ENCODE measurements at regions not wholly inside any gene's neighbourhood (a gene's known extent, or its start where the extent isn't known, plus 50 kb on each side); places are given as distances from the start of the nearest gene placed in this dataset.

GRCh38 chr21:35645991-35646390 is 414.3 kb downstream of the SETD4 start:
- DNase-seq (ENCODE audit: low read depth), result no peak

DNA sequence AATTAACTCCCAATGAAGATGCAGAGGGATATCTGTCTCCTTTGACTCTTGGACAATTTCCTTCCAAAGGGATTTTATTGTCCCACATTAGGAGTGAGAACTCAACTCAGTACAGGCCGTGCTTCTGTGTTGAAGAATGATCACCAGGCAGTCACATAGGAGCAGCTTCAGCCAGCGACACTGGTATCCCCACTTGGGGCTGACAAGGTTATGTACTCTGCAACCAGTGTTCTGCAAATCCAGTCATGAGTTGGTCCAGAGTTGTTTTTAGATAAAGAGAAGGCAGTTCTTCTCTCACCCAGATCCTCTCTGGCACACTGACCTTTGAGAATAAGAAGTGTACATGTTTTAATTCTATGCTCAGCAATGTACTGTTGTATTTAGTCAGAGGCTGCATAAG is 415.8 kb downstream of the SETD4 start:
- no peak for DNase-seq (ENCODE audit: low read depth)

DNA sequence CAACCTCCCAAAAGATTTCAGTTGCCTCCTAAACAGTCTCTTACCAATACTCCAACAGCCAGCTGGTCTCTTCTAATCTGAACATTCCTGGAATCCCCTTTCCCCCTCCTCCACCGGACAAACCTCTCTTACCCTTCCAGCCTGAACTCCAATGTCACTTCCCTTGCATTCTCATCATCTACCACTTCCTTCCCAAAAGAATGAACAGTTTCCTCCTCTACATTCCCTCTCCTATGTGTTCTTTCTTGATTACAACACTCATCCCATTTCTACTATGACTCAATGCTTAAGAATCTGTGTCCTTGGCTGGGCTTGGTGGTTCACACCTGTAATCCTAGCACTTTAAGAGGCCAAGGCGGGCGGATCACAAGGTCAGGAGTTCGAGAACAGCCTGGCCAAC is 417.1 kb downstream of the SETD4 start:
- DNase-seq (ENCODE audit: low read depth), result no peak

GRCh38 chr21:35641271-35642016 is 418.9 kb downstream of the SETD4 start:
- no peak for DNase-seq (ENCODE audit: low read depth)

- DNase-seq (ENCODE audit: low read depth), result no peak
Observed at GRCh38 chr21:35637431-35637830, 422.9 kb downstream of the SETD4 start.

- DNase-seq (ENCODE audit: low read depth), result no peak
Observed at GRCh38 chr21:35635994-35636393, 424.3 kb downstream of the SETD4 start.

GRCh38 chr21:35635261-35635660 is 425.1 kb downstream of the SETD4 start:
- DNase-seq (ENCODE audit: low read depth), result peak; percentile 94

- no peak for DNase-seq (ENCODE audit: low read depth)
Observed at GRCh38 chr21:35633501-35633900, 426.8 kb downstream of the SETD4 start.

- no peak for DNase-seq (ENCODE audit: low read depth)
Observed at GRCh38 chr21:35632711-35633110, 427.6 kb downstream of the SETD4 start.

- no peak for DNase-seq (ENCODE audit: low read depth)
Observed at GRCh38 chr21:35628316-35628715, 432.0 kb downstream of the SETD4 start.

GRCh38 chr21:35627462-35627861 is 432.9 kb downstream of the SETD4 start:
- DNase-seq (ENCODE audit: low read depth), result no peak

GRCh38 chr21:35625576-35625975 is 434.8 kb downstream of the SETD4 start:
- no peak for DNase-seq (ENCODE audit: low read depth)

- DNase-seq (ENCODE audit: low read depth), result no peak
Observed at GRCh38 chr21:35624901-35625300, 435.4 kb downstream of the SETD4 start.

DNA sequence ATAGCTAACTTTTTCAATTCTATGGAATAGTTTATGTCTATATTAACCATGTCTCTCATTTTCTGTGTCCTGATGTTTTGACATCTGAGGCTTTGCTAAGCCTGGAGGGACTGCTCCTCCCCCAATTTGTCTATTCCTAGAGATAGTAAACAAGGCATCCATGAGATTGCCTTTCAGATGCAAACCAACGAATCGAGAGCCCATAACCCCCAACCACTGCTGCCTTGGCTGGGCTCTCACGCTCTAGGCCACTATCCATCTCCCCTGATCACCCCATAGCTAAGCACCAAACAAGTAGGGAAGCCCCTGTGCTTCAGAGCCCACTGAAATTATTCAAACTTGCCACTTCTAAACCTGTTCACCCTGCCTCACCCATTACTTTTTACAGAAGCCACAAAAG is 437.7 kb downstream of the SETD4 start:
- DNase-seq (ENCODE audit: low read depth), result no peak

DNA sequence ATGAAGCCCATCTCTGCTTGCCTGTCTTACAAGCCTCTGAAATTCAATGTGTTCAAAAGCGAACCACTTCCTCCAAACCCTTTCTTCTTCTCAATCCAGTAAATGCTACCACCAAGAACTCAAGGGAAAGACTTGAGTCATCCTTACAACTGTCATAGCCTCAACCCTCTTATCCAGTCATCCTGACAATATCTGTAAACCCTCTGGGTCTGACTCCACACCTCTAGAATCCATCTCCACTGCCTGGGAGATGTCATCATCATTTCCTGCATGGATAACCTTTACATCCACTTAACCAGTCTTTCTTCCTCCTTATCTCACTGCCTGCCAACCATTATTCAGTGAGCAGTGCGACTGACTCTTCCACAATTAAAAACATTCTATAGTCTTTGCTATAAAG is 441.1 kb downstream of the SETD4 start:
- peak; percentile 88 for DNase-seq (ENCODE audit: low read depth)

GRCh38 chr21:35617491-35617890 is 442.8 kb downstream of the SETD4 start:
- no peak for DNase-seq (ENCODE audit: low read depth)

- no peak for DNase-seq (ENCODE audit: low read depth)
Observed at GRCh38 chr21:35616090-35616489, 444.2 kb downstream of the SETD4 start.

GRCh38 chr21:35615325-35615724 is 445.0 kb downstream of the SETD4 start:
- DNase-seq (ENCODE audit: low read depth), result no peak

DNA sequence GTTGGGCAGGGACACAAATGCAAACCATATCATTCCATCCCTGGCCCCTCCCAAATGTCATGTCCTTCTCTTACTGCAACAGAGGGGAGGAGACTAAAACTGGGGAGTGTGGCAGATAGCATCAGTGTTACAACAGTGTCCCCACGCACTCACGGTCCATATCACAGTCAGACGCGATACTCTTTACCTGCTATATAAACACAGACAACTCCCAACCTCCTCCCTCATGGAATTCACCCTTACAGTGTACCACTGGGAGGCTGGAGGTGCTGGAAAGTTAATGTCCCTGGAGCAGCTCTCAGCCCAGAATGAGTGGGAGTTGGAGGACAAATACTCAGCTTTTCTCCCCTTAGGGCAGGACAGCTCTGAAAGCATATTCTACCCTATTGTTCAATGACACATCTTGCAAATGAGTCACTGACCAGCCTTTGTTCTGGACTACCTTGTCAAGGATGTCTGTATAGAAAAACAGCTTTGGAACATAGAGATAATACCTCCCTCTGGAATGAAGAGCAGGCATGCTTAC is 445.9 kb downstream of the SETD4 start:
- DNase-seq (ENCODE audit: low read depth), result no peak

DNA sequence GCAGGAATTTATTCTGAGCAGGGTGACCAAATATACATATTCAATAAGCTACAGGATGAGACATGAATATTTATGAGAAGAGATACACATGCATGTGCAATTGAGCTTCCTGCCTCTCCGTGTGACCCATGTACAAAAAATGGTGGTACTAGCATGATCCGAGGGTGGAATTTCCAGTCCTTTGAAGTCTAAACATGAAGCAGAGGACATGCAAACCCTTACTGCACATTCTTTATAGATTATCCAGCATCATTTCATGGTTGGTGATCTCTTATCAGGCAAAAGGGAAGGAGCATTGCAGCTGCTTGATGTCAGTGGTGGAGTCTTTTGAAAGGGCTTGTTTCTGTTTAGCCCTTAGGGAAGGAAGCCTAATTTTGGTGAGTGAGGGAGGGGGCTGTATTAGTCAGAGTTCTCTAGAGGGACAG is 448.6 kb downstream of the SETD4 start:
- DNase-seq (ENCODE audit: low read depth), result no peak

- DNase-seq (ENCODE audit: low read depth), result no peak
Observed at GRCh38 chr21:35609263-35609662, 451.1 kb downstream of the SETD4 start.

DNA sequence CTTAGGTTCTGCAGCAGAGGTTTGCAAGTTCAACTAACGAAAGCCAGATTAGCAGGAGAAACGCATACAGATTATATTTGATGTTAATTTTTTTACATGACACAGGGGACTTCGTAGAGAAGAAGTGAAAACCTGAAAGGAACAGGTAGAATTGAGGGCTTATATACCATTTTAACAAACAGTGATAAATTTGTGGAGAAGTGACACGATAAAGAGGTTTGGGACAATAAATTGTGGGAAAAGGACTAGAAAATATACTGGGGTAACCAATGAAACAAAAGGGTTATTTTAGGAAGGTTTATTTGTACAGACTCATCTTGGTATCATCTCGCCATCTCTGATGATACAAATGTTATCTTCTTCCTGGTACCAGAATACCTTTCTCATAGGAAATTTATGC is 452.9 kb downstream of the SETD4 start:
- no peak for DNase-seq (ENCODE audit: low read depth)

DNA sequence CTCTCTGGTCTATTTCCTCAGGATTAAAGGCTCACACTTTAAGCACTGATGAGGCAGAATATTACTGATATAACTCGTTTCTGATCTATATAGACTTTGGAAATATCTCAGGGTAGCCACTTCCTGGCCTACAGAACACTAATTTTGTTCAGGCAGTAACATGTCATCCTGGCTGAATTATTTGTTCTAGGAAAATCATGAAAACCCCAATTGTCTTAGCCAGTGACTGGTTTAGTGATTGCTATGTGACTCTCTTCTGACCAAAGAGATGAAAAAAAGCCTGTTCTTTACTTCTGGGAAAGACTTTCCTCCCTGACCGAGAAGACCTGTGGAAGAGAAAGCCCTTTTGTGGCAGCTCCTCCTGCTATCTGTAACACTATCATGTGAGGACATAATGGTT is 453.7 kb downstream of the SETD4 start:
- DNase-seq (ENCODE audit: low read depth), result no peak

GRCh38 chr21:35606146-35606545 is 454.2 kb downstream of the SETD4 start:
- no peak for DNase-seq (ENCODE audit: low read depth)
